Vagina (tissue), 2 donors: ENCODE measurements at regions not wholly inside any gene's neighbourhood (a gene's known extent, or its start where the extent isn't known, plus 50 kb on each side); places are given as distances from the start of the nearest gene placed in this dataset.

ENCODE experiments used
- DNase-seq, 2 donors: peaks; one replicate each; pipeline ENCODE4 v3.0.0-alpha.2; 2017; ENCODE audit errors: extremely low spot score in 2 of 2
- H3K27ac ChIP-seq: fragments of 200-600 bp; sonication (generic); one replicate; pipeline ENCODE4 v1.5.1; 2019
- H3K27me3 ChIP-seq: fragments of 200-600 bp; sonication (generic); one replicate; pipeline ENCODE4 v1.5.1; 2019
- H3K36me3 ChIP-seq, 2 donors: fragments of 200-600 bp; sonication (generic); one replicate each; pipeline ENCODE4 v1.5.1; 2017 to 2019
- H3K4me1 ChIP-seq: fragments of 200-600 bp; sonication (generic); one replicate; pipeline ENCODE4 v1.5.1; 2019
- H3K4me3 ChIP-seq, 2 donors: fragments of 200-600 bp; sonication (generic); 1 replicate in 1 of 2; 2 replicates in 1 of 2; pipeline ENCODE4 v1.5.1; 2016 to 2019
- H3K9me3 ChIP-seq: fragments of 200-600 bp; sonication (generic); one replicate; pipeline ENCODE4 v1.5.1; 2019
- CTCF ChIP-seq, 3 experiments: fragments of 450-650 bp in 2 of 3; fragments of 200-600 bp in 1 of 3; sonication (generic) in 1 of 3; IDR thresholded peaks; one replicate each; pipeline ENCODE4 v1.5.1; 2017 to 2019; ENCODE audit warnings: antibody characterized with exemption in 3 of 3, mild to moderate bottlenecking in 2 of 3, moderate library complexity in 2 of 3
- POLR2A ChIP-seq, 2 donors: fragments of 450-650 bp; IDR thresholded peaks; one replicate each; pipeline ENCODE4 v1.6.1; 2017; ENCODE audit warnings: antibody characterized with exemption in 2 of 2, mild to moderate bottlenecking in 2 of 2, moderate library complexity in 2 of 2
- POLR2AphosphoS5 ChIP-seq, 2 donors: sonication (generic); formaldehyde crosslinking; IDR thresholded peaks; one replicate each; pipeline ENCODE4 v1.9.0; 2017; ENCODE audit warnings: antibody characterized with exemption in 2 of 2, mild to moderate bottlenecking in 2 of 2, low read depth in 1 of 2; ENCODE audit not compliant: insufficient read depth in 1 of 2
- intact Hi-C: fragments of 100-400 bp; cut with DNase I; formaldehyde crosslinking; loops from one replicate; pipeline ENCODE4 v1.15.1; 2023

- Histone ChIP-seq H3K27ac (peak overlapping the region; percentile 10), H3K27me3 (no peaks in the 10 kb centered on the region), H3K36me3 (no peaks in the 10 kb centered on the region), H3K4me1 (peaks cover 7% of the 10 kb centered on the region), H3K9me3 (no peaks in the 10 kb centered on the region), H3K4me3 (no peak overlapping the region)
- intact Hi-C loops = no loop called here
- TF ChIP-seq POLR2AphosphoS5 (IDR thresholded peaks at IDR 0.05; ENCODE audit: insufficient read depth in 1 of 2, low read depth in 1 of 2) = no peak
- no peak for TF ChIP-seq POLR2A (IDR thresholded peaks at IDR 0.05)
- no peak for TF ChIP-seq CTCF (IDR thresholded peaks at IDR 0.05)
- DNase-seq = no peak
These were observed 136.1 kb downstream of the LACC1 start for GRCh38 chr13:44015811-44016210.

GRCh38 chr13:44017756-44018309 is 138.1 kb downstream of the LACC1 start:
- no peak for TF ChIP-seq POLR2A (IDR thresholded peaks at IDR 0.05)
- no peak for TF ChIP-seq CTCF (IDR thresholded peaks at IDR 0.05)
- TF ChIP-seq POLR2AphosphoS5 (IDR thresholded peaks at IDR 0.05; ENCODE audit: insufficient read depth in 1 of 2, low read depth in 1 of 2) = no peak
- Histone ChIP-seq H3K27ac (no peak overlapping the region), H3K4me3 (no peak overlapping the region), H3K4me1 (peaks cover 7% of the 10 kb centered on the region), H3K36me3 (no peaks in the 10 kb centered on the region), H3K27me3 (no peaks in the 10 kb centered on the region), H3K9me3 (no peaks in the 10 kb centered on the region)
- intact Hi-C loops = no loop called here
- DNase-seq = no peak

GRCh38 chr13:44019651-44020050 is 139.9 kb downstream of the LACC1 start:
- H3K36me3 ChIP-seq = no peaks in the 10 kb centered on the region
- no peaks in the 10 kb centered on the region for H3K27me3 ChIP-seq
- H3K4me1 ChIP-seq = no peaks in the 10 kb centered on the region
- H3K27ac ChIP-seq = no peak overlapping the region
- no peak for TF ChIP-seq POLR2A (IDR thresholded peaks at IDR 0.05)
- no peak for TF ChIP-seq CTCF (IDR thresholded peaks at IDR 0.05)
- TF ChIP-seq POLR2AphosphoS5 (IDR thresholded peaks at IDR 0.05; ENCODE audit: insufficient read depth in 1 of 2, low read depth in 1 of 2) = no peak
- H3K4me3 ChIP-seq = no peak overlapping the region
- intact Hi-C loops = no loop called here
- no peak for DNase-seq
- H3K9me3 ChIP-seq = no peaks in the 10 kb centered on the region

- intact Hi-C loops = no loop called here
- no peaks in the 10 kb centered on the region for H3K4me1 ChIP-seq
- no peaks in the 10 kb centered on the region for H3K9me3 ChIP-seq
- DNase-seq = no peak
- H3K36me3 ChIP-seq = no peaks in the 10 kb centered on the region
- H3K27me3 ChIP-seq = no peaks in the 10 kb centered on the region
- TF ChIP-seq POLR2A (IDR thresholded peaks at IDR 0.05) (no peak), POLR2AphosphoS5 (IDR thresholded peaks at IDR 0.05; ENCODE audit: insufficient read depth in 1 of 2, low read depth in 1 of 2) (no peak), CTCF (IDR thresholded peaks at IDR 0.05) (no peak)
- no peak overlapping the region for H3K4me3 ChIP-seq
- no peak overlapping the region for H3K27ac ChIP-seq
These were observed 141.7 kb downstream of the LACC1 start for GRCh38 chr13:44021422-44021821.

GRCh38 chr13:44022196-44022595 is 142.5 kb downstream of the LACC1 start:
- TF ChIP-seq POLR2A (IDR thresholded peaks at IDR 0.05) (no peak), CTCF (IDR thresholded peaks at IDR 0.05) (no peak), POLR2AphosphoS5 (IDR thresholded peaks at IDR 0.05; ENCODE audit: insufficient read depth in 1 of 2, low read depth in 1 of 2) (no peak)
- no peak for DNase-seq
- Histone ChIP-seq H3K27ac (no peak overlapping the region), H3K36me3 (no peaks in the 10 kb centered on the region), H3K4me3 (no peak overlapping the region), H3K9me3 (no peaks in the 10 kb centered on the region), H3K4me1 (no peaks in the 10 kb centered on the region), H3K27me3 (no peaks in the 10 kb centered on the region)
- intact Hi-C loops = no loop called here
